HL-60 (cell line): ENCODE measurements at regions not wholly inside any gene's neighbourhood (a gene's known extent, or its start where the extent isn't known, plus 50 kb on each side); places are given as distances from the start of the nearest gene placed in this dataset.

ENCODE experiments used
- DNase-seq, 2 experiments: peaks; one replicate each; pipeline ENCODE4 v3.0.0-alpha.2; 2010 to 2020; ENCODE audit warnings: low read depth in 1 of 2, low spot score in 1 of 2
- H3K27ac ChIP-seq: fragments of 250-450 bp; sonication (Bioruptor Pico); replicated peaks from 2 replicates; pipeline ENCODE4 v1.5.1; 2020; ENCODE audit warnings: mild to moderate bottlenecking, moderate library complexity
- H3K27me3 ChIP-seq: fragments of 250-450 bp; sonication (Bioruptor Pico); 2 replicates; pipeline ENCODE4 v1.5.1; 2021; ENCODE audit warnings: mild to moderate bottlenecking, moderate library complexity; ENCODE audit not compliant: insufficient read depth, poor library complexity, severe bottlenecking
- H3K4me3 ChIP-seq: replicated peaks from 2 replicates; pipeline ENCODE4 v1.5.1; 2011; ENCODE audit warnings: mild to moderate bottlenecking, control low read depth, low read length; ENCODE audit not compliant: insufficient read depth
- GABPA ChIP-seq: IDR thresholded peaks from 2 replicates; pipeline ENCODE4 v1.6.1; 2012; ENCODE audit warnings: low read depth
- POLR2AphosphoS5 ChIP-seq: IDR thresholded peaks from 2 replicates; pipeline ENCODE4 v1.6.1; 2012; ENCODE audit warnings: low read depth
- SPI1 ChIP-seq: IDR thresholded peaks from 2 replicates; pipeline ENCODE4 v1.6.1; 2012; ENCODE audit warnings: low read depth, mild to moderate bottlenecking, borderline replicate concordance
- TF ChIP-seq, protein P1 (sequence below): IDR thresholded peaks from 2 replicates; pipeline ENCODE4 v1.6.1; 2012; ENCODE audit warnings: low read depth; ENCODE audit not compliant: insufficient replicate concordance
- TF ChIP-seq, protein P2 (sequence below): IDR thresholded peaks from one replicate; pipeline ENCODE4 v1.5.1; 2011; ENCODE audit warnings: low read length, control low read depth, inconsistent platforms; ENCODE audit not compliant: insufficient read depth

DNA sequence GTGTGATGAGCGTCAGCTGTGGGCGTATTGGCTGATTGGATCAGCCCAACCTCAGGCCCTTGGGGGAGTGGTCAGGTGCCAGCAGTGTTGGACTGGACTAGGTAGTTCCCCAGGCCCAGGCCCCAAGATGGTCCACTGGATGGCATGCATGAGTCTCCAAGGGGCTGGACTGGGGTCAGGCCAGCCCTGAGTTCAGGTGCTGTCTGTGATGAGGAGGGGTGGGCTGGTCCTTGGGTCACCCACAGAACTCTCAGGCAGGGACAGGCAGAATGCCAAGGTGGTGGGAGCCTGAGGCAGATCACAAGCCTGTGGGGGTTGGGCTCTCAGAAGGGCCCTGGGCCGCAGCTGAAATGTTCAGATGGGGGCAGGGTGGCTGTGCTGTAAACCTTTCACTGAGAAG is 59.5 kb upstream of the THUMPD2 start:
- no peaks in the 10 kb centered on the region for H3K27me3 ChIP-seq
- TF ChIP-seq POLR2AphosphoS5 (no peak), SPI1 (no peak), GABPA (no peak)
- TF ChIP-seq, protein P1, sequence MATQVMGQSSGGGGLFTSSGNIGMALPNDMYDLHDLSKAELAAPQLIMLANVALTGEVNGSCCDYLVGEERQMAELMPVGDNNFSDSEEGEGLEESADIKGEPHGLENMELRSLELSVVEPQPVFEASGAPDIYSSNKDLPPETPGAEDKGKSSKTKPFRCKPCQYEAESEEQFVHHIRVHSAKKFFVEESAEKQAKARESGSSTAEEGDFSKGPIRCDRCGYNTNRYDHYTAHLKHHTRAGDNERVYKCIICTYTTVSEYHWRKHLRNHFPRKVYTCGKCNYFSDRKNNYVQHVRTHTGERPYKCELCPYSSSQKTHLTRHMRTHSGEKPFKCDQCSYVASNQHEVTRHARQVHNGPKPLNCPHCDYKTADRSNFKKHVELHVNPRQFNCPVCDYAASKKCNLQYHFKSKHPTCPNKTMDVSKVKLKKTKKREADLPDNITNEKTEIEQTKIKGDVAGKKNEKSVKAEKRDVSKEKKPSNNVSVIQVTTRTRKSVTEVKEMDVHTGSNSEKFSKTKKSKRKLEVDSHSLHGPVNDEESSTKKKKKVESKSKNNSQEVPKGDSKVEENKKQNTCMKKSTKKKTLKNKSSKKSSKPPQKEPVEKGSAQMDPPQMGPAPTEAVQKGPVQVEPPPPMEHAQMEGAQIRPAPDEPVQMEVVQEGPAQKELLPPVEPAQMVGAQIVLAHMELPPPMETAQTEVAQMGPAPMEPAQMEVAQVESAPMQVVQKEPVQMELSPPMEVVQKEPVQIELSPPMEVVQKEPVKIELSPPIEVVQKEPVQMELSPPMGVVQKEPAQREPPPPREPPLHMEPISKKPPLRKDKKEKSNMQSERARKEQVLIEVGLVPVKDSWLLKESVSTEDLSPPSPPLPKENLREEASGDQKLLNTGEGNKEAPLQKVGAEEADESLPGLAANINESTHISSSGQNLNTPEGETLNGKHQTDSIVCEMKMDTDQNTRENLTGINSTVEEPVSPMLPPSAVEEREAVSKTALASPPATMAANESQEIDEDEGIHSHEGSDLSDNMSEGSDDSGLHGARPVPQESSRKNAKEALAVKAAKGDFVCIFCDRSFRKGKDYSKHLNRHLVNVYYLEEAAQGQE, result no peak
- TF ChIP-seq, protein P2, sequence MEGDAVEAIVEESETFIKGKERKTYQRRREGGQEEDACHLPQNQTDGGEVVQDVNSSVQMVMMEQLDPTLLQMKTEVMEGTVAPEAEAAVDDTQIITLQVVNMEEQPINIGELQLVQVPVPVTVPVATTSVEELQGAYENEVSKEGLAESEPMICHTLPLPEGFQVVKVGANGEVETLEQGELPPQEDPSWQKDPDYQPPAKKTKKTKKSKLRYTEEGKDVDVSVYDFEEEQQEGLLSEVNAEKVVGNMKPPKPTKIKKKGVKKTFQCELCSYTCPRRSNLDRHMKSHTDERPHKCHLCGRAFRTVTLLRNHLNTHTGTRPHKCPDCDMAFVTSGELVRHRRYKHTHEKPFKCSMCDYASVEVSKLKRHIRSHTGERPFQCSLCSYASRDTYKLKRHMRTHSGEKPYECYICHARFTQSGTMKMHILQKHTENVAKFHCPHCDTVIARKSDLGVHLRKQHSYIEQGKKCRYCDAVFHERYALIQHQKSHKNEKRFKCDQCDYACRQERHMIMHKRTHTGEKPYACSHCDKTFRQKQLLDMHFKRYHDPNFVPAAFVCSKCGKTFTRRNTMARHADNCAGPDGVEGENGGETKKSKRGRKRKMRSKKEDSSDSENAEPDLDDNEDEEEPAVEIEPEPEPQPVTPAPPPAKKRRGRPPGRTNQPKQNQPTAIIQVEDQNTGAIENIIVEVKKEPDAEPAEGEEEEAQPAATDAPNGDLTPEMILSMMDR, result no peak
- no peak overlapping the region for H3K27ac ChIP-seq
- H3K4me3 ChIP-seq, result no peak overlapping the region
- no peak for DNase-seq

DNA sequence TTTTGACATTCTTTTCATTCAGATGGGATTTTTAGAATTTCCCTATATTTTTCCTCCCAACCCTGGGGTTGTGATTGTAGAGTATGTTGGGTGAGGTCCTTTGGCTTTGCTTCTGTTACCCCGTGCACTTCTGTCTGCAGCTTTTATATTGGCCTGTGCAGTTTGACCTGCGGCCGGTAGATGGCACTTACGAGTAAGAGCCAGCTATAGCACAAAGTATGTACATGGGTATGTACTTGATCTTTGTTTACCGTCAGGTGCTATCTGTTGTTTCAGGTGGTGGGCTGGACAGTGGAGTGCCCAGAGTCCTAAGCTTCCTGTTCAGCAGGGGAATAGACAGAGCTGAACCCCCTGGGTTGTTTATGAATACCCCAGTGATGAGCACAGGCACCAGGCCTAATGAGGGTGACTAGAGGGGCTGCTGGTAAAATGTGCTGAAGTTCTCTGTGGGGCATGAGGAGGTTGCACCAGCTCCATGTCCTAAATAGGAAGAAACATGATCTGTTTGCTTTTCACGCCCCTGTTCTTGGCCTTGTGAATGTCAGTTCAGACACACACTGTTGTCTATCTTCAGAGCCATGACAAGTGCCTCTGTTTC is 58.9 kb upstream of the THUMPD2 start:
- Histone ChIP-seq H3K27ac (no peak overlapping the region), H3K27me3 (no peaks in the 10 kb centered on the region), H3K4me3 (no peak overlapping the region)
- TF ChIP-seq, protein P2, result peak; percentile 87
- no peak for TF ChIP-seq POLR2AphosphoS5
- TF ChIP-seq GABPA, result no peak
- TF ChIP-seq, protein P1, result no peak
- no peak for TF ChIP-seq SPI1
- peak; percentile 4 to 14 for DNase-seq

DNA sequence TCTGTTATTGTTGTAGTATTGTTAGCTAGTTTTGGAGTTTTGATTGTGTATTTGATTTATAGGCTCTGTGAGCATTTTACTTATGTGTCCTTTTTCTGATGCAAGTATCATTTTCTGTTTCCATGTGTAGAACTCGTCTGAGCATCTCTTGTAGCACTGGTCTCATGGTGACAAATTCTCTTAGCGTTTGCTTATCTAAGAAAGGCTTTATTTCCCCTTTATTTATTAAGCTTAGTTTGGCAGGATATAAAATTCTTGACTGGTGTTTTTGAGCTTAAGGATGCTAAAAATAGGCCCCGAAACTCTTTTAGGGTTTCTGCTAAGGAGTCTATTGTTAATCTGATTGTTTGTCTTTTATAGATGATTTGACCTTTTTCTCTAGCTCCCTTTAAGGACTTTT is 57.6 kb upstream of the THUMPD2 start:
- no peak for TF ChIP-seq SPI1
- TF ChIP-seq, protein P1, result no peak
- TF ChIP-seq, protein P2, result no peak
- no peak for TF ChIP-seq GABPA
- TF ChIP-seq POLR2AphosphoS5, result no peak
- Histone ChIP-seq H3K4me3 (no peak overlapping the region), H3K27me3 (no peaks in the 10 kb centered on the region), H3K27ac (no peak overlapping the region)
- DNase-seq, result no peak
